K562 (cell line): ENCODE measurements at regions not wholly inside any gene's neighbourhood (a gene's known extent, or its start where the extent isn't known, plus 50 kb on each side); places are given as distances from the start of the nearest gene placed in this dataset.
A peak's percentile ranks its signal among the peaks of the same experiment; 100 is the strongest.

Experiments used
- CBX5 ChIP-seq: IDR thresholded peaks from 2 replicates; pipeline ENCODE4 v1.6.1; 2014; ENCODE audit warnings: low read depth, borderline replicate concordance
- KDM4B ChIP-seq, 2 experiments: fragments of 450-650 bp in 1 of 2; sonication (generic) in 1 of 2; IDR thresholded peaks; 2 replicates each; pipeline ENCODE4 v1.6.1; 2016 to 2017; ENCODE audit warnings: borderline replicate concordance in 2 of 2, antibody characterized with exemption in 1 of 2, low read depth in 1 of 2, mild to moderate bottlenecking in 1 of 2
- MAFK ChIP-seq: IDR thresholded peaks from 2 replicates; pipeline ENCODE4 v1.6.1; 2011; ENCODE audit warnings: low read length, improper control_type of control experiment
- NEUROD1 ChIP-seq: fragments of 150-350 bp; IDR thresholded peaks from 2 replicates; pipeline ENCODE4 v1.6.1; 2014; ENCODE audit warnings: borderline replicate concordance, low read length, low read depth; ENCODE audit not compliant: partially characterized antibody
- POLR2A ChIP-seq: fragments of 450-650 bp; conservative IDR thresholded peaks from 2 replicates; pipeline ENCODE4 v1.6.1; 2016
- RFX7 ChIP-seq: fragments of 250-450 bp; sonication (Bioruptor Pico); IDR thresholded peaks from 2 replicates; pipeline ENCODE4 v1.5.1; 2021; ENCODE audit warnings: mild to moderate bottlenecking
- SIX5 ChIP-seq, 2 experiments: IDR thresholded peaks; 2 replicates each; pipeline ENCODE4 v1.6.1; 2011; ENCODE audit warnings: low read length in 2 of 2, borderline replicate concordance in 1 of 2, low read depth in 1 of 2, mild to moderate bottlenecking in 1 of 2, moderate library complexity in 1 of 2; ENCODE audit not compliant: insufficient read depth in 1 of 2
- TBP ChIP-seq: optimal IDR thresholded peaks from 2 replicates; pipeline ENCODE3; 2011; ENCODE audit warnings: low read depth, low read length, improper control_type of control experiment
- XRCC5 ChIP-seq: fragments of 200-400 bp; formaldehyde crosslinking; IDR thresholded peaks from 2 replicates; pipeline ENCODE4 v1.6.1; 2017; ENCODE audit warnings: low read depth, mild to moderate bottlenecking, low read length
- ZNF561 ChIP-seq: fragments of 450-650 bp; formaldehyde crosslinking; conservative IDR thresholded peaks from 2 replicates; pipeline ENCODE4 v1.4.0; 2020; ENCODE audit warnings: mild to moderate bottlenecking, moderate library complexity
- TF ChIP-seq, protein P1 (sequence below): fragments of 250-450 bp; sonication (Bioruptor Pico); IDR thresholded peaks from 2 replicates; pipeline ENCODE4 v1.4.0; 2020; ENCODE audit warnings: mild to moderate bottlenecking
- TF ChIP-seq, protein P2 (sequence below): fragments of 200-800 bp; sonication (Bioruptor generic); IDR thresholded peaks from 2 replicates; pipeline ENCODE4 v1.6.1; 2016; ENCODE audit warnings: missing genetic modification characterization, missing compliant biosample characterization
- TF ChIP-seq, protein P3 (sequence below), 2 experiments: fragments of 200-800 bp in 1 of 2; sonication (Bioruptor generic) in 1 of 2; sonication (generic) in 1 of 2; formaldehyde crosslinking in 1 of 2; IDR thresholded peaks in 1 of 2; conservative IDR thresholded peaks in 1 of 2; 2 replicates each; pipeline versions ENCODE4 v1.5.0 to v1.6.1; 2016 to 2020; ENCODE audit warnings: missing compliant biosample characterization in 1 of 2, missing genetic modification characterization in 1 of 2, missing genetic modification reagents in 1 of 2
- TF ChIP-seq, protein P4 (sequence below): fragments of 200-800 bp; sonication (Bioruptor generic); IDR thresholded peaks from 2 replicates; pipeline ENCODE4 v1.6.1; 2017; ENCODE audit warnings: missing genetic modification characterization, missing compliant biosample characterization

DNA sequence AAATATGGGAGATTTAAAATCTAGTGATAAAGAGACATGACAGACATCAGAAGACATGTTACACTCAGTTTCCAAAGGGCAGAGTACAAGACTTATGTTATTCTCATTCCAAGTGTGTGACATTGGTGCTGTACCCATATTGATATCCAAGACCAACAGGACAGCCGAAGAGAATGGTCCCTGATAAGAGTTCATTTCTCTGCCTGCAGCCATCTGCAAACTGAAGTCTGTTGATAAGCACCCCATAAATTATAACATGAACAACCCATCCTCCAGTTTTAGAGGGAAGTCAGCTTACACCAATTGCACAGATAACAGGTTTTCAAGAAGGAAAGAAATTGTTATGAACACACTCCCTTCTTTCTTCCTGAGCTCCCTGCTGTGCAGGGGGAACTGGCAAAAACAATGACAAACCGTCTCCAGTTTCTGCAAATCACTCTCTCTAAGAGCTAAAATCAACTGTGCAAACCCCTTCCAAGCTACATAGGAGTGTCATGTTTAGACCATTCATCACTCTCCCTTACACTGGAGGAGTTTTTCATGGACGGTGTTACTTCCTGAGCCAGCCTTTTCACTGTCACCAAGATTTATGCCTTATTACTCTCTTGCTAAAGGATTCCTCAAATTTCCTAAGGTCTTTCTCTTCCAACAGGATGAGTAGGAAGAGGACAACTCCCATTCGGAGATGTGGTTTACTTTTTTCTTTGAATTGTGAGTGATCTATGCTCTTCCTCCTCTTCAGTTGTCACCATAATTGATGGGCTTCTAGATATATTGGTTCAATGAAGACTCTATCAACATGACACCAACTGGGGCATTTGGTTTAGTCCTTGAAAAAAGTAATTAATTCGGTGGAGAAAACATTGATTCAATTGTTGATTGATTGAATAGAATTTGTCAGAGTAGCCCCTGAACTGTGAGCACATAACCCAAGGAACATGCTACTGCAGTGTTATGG lies 80.3 kb upstream of the FAM171A1 start (continued):
- TF ChIP-seq CBX5 = peak; percentile 67; the same call in 1 of the 2 replicates
- TF ChIP-seq SIX5 (IDR thresholded peaks at IDR 0.05; ENCODE audit: borderline replicate concordance in 1 of 2, insufficient read depth in 1 of 2, low read depth in 1 of 2, low read length in 2 of 2) = no peak
- TF ChIP-seq MAFK = peak; percentile 23; the same call in 1 of the 2 replicates
- TF ChIP-seq RFX7 (CRISPR knock-in tag) = no peak
- TF ChIP-seq KDM4B (IDR thresholded peaks at IDR 0.05; ENCODE audit: borderline replicate concordance in 2 of 2, low read depth in 1 of 2) = no peak; a peak in 1 of 4 replicates
- TF ChIP-seq POLR2A = no peak
- no peak for TF ChIP-seq ZNF561
- TF ChIP-seq, protein P1, sequence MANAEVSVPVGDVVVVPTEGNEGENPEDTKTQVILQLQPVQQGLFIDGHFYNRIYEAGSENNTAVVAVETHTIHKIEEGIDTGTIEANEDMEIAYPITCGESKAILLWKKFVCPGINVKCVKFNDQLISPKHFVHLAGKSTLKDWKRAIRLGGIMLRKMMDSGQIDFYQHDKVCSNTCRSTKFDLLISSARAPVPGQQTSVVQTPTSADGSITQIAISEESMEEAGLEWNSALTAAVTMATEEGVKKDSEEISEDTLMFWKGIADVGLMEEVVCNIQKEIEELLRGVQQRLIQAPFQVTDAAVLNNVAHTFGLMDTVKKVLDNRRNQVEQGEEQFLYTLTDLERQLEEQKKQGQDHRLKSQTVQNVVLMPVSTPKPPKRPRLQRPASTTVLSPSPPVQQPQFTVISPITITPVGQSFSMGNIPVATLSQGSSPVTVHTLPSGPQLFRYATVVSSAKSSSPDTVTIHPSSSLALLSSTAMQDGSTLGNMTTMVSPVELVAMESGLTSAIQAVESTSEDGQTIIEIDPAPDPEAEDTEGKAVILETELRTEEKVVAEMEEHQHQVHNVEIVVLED = 0 out of 2 replicates have a peak, but pooled peaks have one; percentile 26
- TF ChIP-seq, protein P2, sequence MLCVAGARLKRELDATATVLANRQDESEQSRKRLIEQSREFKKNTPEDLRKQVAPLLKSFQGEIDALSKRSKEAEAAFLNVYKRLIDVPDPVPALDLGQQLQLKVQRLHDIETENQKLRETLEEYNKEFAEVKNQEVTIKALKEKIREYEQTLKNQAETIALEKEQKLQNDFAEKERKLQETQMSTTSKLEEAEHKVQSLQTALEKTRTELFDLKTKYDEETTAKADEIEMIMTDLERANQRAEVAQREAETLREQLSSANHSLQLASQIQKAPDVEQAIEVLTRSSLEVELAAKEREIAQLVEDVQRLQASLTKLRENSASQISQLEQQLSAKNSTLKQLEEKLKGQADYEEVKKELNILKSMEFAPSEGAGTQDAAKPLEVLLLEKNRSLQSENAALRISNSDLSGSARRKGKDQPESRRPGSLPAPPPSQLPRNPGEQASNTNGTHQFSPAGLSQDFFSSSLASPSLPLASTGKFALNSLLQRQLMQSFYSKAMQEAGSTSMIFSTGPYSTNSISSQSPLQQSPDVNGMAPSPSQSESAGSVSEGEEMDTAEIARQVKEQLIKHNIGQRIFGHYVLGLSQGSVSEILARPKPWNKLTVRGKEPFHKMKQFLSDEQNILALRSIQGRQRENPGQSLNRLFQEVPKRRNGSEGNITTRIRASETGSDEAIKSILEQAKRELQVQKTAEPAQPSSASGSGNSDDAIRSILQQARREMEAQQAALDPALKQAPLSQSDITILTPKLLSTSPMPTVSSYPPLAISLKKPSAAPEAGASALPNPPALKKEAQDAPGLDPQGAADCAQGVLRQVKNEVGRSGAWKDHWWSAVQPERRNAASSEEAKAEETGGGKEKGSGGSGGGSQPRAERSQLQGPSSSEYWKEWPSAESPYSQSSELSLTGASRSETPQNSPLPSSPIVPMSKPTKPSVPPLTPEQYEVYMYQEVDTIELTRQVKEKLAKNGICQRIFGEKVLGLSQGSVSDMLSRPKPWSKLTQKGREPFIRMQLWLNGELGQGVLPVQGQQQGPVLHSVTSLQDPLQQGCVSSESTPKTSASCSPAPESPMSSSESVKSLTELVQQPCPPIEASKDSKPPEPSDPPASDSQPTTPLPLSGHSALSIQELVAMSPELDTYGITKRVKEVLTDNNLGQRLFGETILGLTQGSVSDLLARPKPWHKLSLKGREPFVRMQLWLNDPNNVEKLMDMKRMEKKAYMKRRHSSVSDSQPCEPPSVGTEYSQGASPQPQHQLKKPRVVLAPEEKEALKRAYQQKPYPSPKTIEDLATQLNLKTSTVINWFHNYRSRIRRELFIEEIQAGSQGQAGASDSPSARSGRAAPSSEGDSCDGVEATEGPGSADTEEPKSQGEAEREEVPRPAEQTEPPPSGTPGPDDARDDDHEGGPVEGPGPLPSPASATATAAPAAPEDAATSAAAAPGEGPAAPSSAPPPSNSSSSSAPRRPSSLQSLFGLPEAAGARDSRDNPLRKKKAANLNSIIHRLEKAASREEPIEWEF (CRISPR knock-in tag) = peak; percentile 96
- TF ChIP-seq, protein P3, sequence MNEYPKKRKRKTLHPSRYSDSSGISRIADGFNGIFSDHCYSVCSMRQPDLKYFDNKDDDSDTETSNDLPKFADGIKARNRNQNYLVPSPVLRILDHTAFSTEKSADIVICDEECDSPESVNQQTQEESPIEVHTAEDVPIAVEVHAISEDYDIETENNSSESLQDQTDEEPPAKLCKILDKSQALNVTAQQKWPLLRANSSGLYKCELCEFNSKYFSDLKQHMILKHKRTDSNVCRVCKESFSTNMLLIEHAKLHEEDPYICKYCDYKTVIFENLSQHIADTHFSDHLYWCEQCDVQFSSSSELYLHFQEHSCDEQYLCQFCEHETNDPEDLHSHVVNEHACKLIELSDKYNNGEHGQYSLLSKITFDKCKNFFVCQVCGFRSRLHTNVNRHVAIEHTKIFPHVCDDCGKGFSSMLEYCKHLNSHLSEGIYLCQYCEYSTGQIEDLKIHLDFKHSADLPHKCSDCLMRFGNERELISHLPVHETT (CRISPR knock-in tag; conservative IDR thresholded peaks at IDR 0.05 in 1 of 2, IDR thresholded peaks at IDR 0.05 in 1 of 2) = peak in 1 of 2 experiments; percentile 87; a peak in 2 of 4 replicates
- TF ChIP-seq XRCC5 = 0 out of 2 replicates have a peak, but pooled peaks have one; percentile 47
- TF ChIP-seq, protein P4, sequence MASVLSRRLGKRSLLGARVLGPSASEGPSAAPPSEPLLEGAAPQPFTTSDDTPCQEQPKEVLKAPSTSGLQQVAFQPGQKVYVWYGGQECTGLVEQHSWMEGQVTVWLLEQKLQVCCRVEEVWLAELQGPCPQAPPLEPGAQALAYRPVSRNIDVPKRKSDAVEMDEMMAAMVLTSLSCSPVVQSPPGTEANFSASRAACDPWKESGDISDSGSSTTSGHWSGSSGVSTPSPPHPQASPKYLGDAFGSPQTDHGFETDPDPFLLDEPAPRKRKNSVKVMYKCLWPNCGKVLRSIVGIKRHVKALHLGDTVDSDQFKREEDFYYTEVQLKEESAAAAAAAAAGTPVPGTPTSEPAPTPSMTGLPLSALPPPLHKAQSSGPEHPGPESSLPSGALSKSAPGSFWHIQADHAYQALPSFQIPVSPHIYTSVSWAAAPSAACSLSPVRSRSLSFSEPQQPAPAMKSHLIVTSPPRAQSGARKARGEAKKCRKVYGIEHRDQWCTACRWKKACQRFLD = peak; percentile 98
- TF ChIP-seq NEUROD1 = peak; percentile 87
- peak; percentile 21 for TF ChIP-seq TBP
